Neural cell (in vitro differentiated cells): ENCODE measurements at regions not wholly inside any gene's neighbourhood (a gene's known extent, or its start where the extent isn't known, plus 50 kb on each side); places are given as distances from the start of the nearest gene placed in this dataset.

Experiments used
- EP300 ChIP-seq: fragments of 450-650 bp; conservative IDR thresholded peaks from 2 replicates; pipeline ENCODE4 v1.6.1; 2014; ENCODE audit warnings: antibody characterized with exemption, mild to moderate bottlenecking, moderate library complexity; ENCODE audit not compliant: poor library complexity, severe bottlenecking
- EZH2 ChIP-seq: fragments of 200-600, 300-800 bp; shearing (Covaris generic), sonication (generic); IDR thresholded peaks from 2 replicates; pipeline ENCODE4 v1.6.1; 2014; ENCODE audit warnings: antibody characterized with exemption, low read length, borderline replicate concordance, mild to moderate bottlenecking; ENCODE audit not compliant: insufficient read depth, poor library complexity, severe bottlenecking
- MXI1 ChIP-seq: fragments of 450-650 bp; conservative IDR thresholded peaks from 2 replicates; pipeline ENCODE4 v1.6.1; 2014; ENCODE audit warnings: antibody characterized with exemption, mild to moderate bottlenecking; ENCODE audit not compliant: poor library complexity, severe bottlenecking
- POLR2AphosphoS5 ChIP-seq: IDR thresholded peaks from 2 replicates; pipeline ENCODE4 v1.6.1; 2012
- SMC3 ChIP-seq: fragments of 450-650 bp; conservative IDR thresholded peaks from 2 replicates; pipeline ENCODE4 v1.6.1; 2014; ENCODE audit warnings: antibody characterized with exemption, mild to moderate bottlenecking, moderate library complexity; ENCODE audit not compliant: poor library complexity
- TF ChIP-seq, protein P1 (sequence below): fragments of 450-650 bp; IDR thresholded peaks from 2 replicates; pipeline ENCODE4 v1.5.1; 2014; ENCODE audit warnings: antibody characterized with exemption, mild to moderate bottlenecking, moderate library complexity; ENCODE audit not compliant: poor library complexity, severe bottlenecking
- TF ChIP-seq, protein P2 (sequence below): IDR thresholded peaks from 2 replicates; pipeline ENCODE4 v1.6.1; 2012; ENCODE audit warnings: borderline replicate concordance

GRCh38 chr13:64369121-64369520 lies 2861.0 kb downstream of the PCDH9 start:
- no peak for TF ChIP-seq MXI1
- TF ChIP-seq, protein P1, sequence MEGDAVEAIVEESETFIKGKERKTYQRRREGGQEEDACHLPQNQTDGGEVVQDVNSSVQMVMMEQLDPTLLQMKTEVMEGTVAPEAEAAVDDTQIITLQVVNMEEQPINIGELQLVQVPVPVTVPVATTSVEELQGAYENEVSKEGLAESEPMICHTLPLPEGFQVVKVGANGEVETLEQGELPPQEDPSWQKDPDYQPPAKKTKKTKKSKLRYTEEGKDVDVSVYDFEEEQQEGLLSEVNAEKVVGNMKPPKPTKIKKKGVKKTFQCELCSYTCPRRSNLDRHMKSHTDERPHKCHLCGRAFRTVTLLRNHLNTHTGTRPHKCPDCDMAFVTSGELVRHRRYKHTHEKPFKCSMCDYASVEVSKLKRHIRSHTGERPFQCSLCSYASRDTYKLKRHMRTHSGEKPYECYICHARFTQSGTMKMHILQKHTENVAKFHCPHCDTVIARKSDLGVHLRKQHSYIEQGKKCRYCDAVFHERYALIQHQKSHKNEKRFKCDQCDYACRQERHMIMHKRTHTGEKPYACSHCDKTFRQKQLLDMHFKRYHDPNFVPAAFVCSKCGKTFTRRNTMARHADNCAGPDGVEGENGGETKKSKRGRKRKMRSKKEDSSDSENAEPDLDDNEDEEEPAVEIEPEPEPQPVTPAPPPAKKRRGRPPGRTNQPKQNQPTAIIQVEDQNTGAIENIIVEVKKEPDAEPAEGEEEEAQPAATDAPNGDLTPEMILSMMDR, result no peak
- TF ChIP-seq EP300, result no peak
- no peak for TF ChIP-seq POLR2AphosphoS5
- TF ChIP-seq, protein P2, sequence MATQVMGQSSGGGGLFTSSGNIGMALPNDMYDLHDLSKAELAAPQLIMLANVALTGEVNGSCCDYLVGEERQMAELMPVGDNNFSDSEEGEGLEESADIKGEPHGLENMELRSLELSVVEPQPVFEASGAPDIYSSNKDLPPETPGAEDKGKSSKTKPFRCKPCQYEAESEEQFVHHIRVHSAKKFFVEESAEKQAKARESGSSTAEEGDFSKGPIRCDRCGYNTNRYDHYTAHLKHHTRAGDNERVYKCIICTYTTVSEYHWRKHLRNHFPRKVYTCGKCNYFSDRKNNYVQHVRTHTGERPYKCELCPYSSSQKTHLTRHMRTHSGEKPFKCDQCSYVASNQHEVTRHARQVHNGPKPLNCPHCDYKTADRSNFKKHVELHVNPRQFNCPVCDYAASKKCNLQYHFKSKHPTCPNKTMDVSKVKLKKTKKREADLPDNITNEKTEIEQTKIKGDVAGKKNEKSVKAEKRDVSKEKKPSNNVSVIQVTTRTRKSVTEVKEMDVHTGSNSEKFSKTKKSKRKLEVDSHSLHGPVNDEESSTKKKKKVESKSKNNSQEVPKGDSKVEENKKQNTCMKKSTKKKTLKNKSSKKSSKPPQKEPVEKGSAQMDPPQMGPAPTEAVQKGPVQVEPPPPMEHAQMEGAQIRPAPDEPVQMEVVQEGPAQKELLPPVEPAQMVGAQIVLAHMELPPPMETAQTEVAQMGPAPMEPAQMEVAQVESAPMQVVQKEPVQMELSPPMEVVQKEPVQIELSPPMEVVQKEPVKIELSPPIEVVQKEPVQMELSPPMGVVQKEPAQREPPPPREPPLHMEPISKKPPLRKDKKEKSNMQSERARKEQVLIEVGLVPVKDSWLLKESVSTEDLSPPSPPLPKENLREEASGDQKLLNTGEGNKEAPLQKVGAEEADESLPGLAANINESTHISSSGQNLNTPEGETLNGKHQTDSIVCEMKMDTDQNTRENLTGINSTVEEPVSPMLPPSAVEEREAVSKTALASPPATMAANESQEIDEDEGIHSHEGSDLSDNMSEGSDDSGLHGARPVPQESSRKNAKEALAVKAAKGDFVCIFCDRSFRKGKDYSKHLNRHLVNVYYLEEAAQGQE, result no peak
- no peak for TF ChIP-seq SMC3
- no peak for TF ChIP-seq EZH2
